BE2C (cell line): ENCODE measurements at regions not wholly inside any gene's neighbourhood (a gene's known extent, or its start where the extent isn't known, plus 50 kb on each side); places are given as distances from the start of the nearest gene placed in this dataset.
"Not testable (repeated sequence)": the region's sequence is repeated elsewhere in the genome, so short reads cannot be mapped to it uniquely, and the experiment has no call there.

Source experiments
- DNase-seq: peaks from one replicate; pipeline ENCODE4 v3.0.0-alpha.2; 2020
- H3K27me3 ChIP-seq: fragments of 250-450 bp; sonication (Bioruptor Pico); 2 replicates; pipeline ENCODE4 v1.5.1; 2020; ENCODE audit warnings: mild to moderate bottlenecking
- H3K36me3 ChIP-seq: fragments of 250-450 bp; sonication (Bioruptor Pico); 2 replicates; pipeline ENCODE4 v1.5.1; 2020; ENCODE audit warnings: mild to moderate bottlenecking
- H3K4me1 ChIP-seq: fragments of 250-450 bp; sonication (Bioruptor Pico); 2 replicates; pipeline ENCODE4 v1.5.1; 2020
- H3K4me3 ChIP-seq: 2 replicates; pipeline ENCODE4 v1.5.1; 2011; ENCODE audit warnings: low read depth, low read length
- H3K9me3 ChIP-seq: fragments of 250-450 bp; sonication (Bioruptor Pico); 2 replicates; pipeline ENCODE4 v1.5.1; 2020
- TF ChIP-seq, protein P1 (sequence below): IDR thresholded peaks from 2 replicates; pipeline ENCODE4 v1.5.1; 2012; ENCODE audit warnings: mild to moderate bottlenecking, low read depth, low read length

DNA sequence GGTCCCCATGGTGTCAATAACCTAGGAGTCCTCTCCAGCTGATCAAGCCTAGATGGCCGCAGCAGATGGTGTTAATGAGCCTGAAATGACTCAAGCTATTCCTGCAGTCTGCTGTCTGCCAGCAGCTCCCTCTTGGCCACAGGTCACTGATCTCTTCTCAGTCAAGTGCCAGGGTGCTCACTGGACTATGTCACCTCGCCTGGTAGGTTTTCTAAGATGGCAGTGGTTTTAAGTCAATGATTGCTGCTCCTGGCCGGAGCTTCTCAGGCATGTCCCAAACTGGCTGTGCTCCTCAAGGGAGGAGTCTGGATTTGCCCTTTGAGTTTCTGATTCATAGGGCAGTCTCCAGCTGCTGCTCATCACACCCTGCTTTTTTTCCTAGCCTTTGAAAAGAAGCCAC is 58.6 kb upstream of the SHISA6 start:
- no peak overlapping the region for H3K4me3 ChIP-seq
- no peaks in the 10 kb centered on the region for H3K9me3 ChIP-seq
- DNase-seq, result no peak
- H3K36me3 ChIP-seq, result no peaks in the 10 kb centered on the region
- no peaks in the 10 kb centered on the region for H3K27me3 ChIP-seq
- TF ChIP-seq, protein P1, sequence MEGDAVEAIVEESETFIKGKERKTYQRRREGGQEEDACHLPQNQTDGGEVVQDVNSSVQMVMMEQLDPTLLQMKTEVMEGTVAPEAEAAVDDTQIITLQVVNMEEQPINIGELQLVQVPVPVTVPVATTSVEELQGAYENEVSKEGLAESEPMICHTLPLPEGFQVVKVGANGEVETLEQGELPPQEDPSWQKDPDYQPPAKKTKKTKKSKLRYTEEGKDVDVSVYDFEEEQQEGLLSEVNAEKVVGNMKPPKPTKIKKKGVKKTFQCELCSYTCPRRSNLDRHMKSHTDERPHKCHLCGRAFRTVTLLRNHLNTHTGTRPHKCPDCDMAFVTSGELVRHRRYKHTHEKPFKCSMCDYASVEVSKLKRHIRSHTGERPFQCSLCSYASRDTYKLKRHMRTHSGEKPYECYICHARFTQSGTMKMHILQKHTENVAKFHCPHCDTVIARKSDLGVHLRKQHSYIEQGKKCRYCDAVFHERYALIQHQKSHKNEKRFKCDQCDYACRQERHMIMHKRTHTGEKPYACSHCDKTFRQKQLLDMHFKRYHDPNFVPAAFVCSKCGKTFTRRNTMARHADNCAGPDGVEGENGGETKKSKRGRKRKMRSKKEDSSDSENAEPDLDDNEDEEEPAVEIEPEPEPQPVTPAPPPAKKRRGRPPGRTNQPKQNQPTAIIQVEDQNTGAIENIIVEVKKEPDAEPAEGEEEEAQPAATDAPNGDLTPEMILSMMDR, result no peak
- H3K4me1 ChIP-seq, result no peaks in the 10 kb centered on the region

DNA sequence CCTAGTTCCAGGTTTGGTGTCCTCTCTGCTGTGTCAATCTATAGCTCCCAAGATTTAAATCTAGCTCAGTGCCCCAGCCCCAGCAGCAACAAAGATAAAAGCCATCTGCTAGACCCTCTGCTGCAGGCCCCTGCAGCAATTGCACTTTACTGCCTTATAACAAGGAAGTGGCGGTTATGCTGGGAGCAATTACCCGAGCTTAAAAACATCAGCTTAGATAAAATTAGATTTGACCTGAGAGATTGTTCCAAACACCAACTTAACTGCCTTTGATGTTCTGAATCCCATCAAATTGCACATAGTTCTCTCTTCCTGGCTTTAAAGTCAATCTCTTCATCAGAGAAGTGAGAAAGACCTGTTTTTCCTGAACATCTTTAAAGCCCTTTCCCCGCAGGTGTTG is 62.4 kb upstream of the SHISA6 start:
- TF ChIP-seq, protein P1, result no peak

GRCh38 chr17:11177340-11177739 is 63.7 kb upstream of the SHISA6 start:
- DNase-seq, result no peak
- Histone ChIP-seq H3K4me3 (no peak overlapping the region), H3K36me3 (no peaks in the 10 kb centered on the region), H3K4me1 (no peaks in the 10 kb centered on the region), H3K27me3 (no peaks in the 10 kb centered on the region), H3K9me3 (no peaks in the 10 kb centered on the region)
- TF ChIP-seq, protein P1, result no peak

More for the DNA sequence above, 62.4 kb upstream of the SHISA6 start:
- no peaks in the 10 kb centered on the region for H3K36me3 ChIP-seq
- H3K4me3 ChIP-seq, result no peak overlapping the region
- no peaks in the 10 kb centered on the region for H3K9me3 ChIP-seq
- H3K4me1 ChIP-seq, result no peaks in the 10 kb centered on the region
- no peaks in the 10 kb centered on the region for H3K27me3 ChIP-seq
- no peak for DNase-seq

- no peak for DNase-seq
- Histone ChIP-seq H3K36me3 (no peaks in the 10 kb centered on the region), H3K9me3 (no peaks in the 10 kb centered on the region), H3K4me3 (no peak overlapping the region), H3K27me3 (no peaks in the 10 kb centered on the region), H3K4me1 (no peaks in the 10 kb centered on the region)
- TF ChIP-seq, protein P1, result no peak
Measured at GRCh38 chr17:11176549-11176948, 64.5 kb upstream of the SHISA6 start.

DNA sequence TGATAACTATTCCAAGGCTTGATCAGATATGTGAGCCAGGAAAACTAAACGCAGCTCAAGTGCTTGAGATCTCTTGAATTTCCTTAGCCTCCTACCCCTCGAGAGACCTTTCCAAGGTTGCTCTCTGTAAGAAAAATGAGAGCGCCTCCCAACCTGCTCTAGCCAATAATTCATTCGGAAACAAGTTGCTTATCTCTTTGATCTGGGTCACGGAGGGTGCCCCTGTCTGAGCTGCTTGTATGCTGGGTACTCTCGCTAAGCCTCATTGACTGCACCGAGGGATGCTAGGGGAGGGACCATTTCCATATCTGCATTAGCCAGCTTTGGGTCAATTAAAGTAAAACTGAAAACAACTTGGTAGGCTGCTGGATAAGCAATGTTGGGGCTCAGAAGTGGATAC is 70.1 kb upstream of the SHISA6 start:
- H3K36me3 ChIP-seq, result no peaks in the 10 kb centered on the region

DNA sequence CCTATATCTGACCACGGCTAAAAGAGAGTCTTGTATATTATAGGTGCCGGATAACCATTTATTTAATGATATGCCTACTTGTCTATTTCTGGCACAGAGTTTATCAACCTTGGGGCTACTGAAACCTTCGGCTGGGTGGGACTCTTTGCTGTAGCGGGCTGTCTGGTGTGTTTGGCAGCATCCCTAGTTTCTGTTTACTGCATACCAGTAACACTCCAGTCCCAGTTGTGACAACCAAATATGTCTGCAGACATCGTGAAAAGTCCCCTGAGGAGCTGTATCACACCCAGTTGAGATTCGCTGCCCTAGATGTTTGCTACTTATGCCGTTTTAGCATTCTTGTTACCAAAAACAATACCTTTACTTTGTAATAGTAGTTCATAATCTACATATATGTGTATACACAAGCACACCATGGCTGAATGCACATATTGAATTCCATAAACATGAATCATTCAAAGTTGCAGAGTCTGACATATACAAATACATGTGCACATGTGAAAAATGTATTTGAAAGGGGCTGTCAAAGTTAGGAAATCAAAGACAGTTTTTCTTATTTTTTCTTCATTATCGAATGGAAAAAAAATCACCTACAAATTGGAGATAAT is 89.1 kb upstream of the SHISA6 start:
- no peaks in the 10 kb centered on the region for H3K4me1 ChIP-seq
- H3K27me3 ChIP-seq, result no peaks in the 10 kb centered on the region
- H3K4me3 ChIP-seq, result no peak overlapping the region
- no peaks in the 10 kb centered on the region for H3K9me3 ChIP-seq
- TF ChIP-seq, protein P1, result no peak
- H3K36me3 ChIP-seq, result no peaks in the 10 kb centered on the region
- no peak for DNase-seq

More for the DNA sequence above, 70.1 kb upstream of the SHISA6 start:
- DNase-seq, result no peak
- TF ChIP-seq, protein P1, result no peak
- Histone ChIP-seq H3K9me3 (no peaks in the 10 kb centered on the region), H3K27me3 (no peaks in the 10 kb centered on the region), H3K4me1 (no peaks in the 10 kb centered on the region), H3K4me3 (no peak overlapping the region)

DNA sequence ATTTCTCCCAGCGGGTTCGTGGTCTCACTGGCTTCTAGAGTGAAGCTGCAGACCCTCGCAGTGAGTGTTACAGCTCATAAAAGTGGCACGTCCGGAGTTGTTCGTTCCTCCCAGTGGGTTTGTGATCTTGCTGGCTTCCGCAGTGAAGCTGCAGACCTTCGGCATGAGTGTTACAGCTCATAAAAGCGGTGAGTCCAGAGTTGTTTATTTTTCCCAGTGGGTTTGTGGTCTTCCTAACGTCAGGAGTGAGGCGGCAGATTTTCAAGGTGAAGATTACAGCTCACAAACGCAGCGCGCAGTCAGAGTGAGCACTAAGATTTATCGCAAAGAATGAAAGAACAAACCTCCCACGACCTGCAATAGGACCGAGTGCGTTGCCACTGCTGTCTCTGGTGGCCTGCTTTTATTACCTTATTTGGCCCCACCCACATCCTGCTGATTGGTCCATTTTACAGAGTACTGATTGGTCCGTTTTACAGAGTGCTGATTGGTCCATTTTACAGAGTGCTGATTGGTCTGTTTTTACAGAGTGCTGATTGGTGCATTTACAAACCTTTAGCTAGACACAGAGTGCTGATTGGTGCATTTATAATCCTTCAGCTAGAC is 90.0 kb upstream of the SHISA6 start:
- not testable (repeated sequence) for H3K27me3 ChIP-seq, H3K9me3 ChIP-seq, H3K4me1 ChIP-seq, H3K4me3 ChIP-seq, H3K36me3 ChIP-seq, DNase-seq
